ENCODE measurements at regions not wholly inside any gene's neighbourhood (a gene's known extent, or its start where the extent isn't known, plus 50 kb on each side); places are given as distances from the start of the nearest gene placed in this dataset.

DNA sequence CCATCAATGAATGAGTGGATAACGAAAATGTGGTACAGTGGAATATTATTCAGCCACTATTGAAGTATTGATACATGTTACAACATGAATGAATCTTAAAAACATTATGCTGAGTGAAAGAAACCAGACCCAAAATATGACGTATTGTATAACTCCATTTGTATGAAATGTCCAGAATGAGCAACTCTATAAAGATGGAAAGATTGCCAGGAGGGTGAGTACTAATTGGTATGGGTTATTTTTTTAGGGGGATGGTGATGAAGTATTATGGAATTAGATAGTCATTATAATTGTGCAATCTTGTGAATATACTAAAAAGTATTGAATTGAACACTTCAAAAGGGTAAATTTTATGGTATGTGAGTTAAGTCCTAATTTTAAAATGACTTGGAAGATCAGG is 278.6 kb downstream of the SIPA1L2 start:
- Histone ChIP-seq H3K4me1 (replicated peaks in 1 of 2; ENCODE audit: control insufficient read depth in 2 of 2, insufficient read depth in 2 of 2, low read length in 2 of 2) (no peaks in the 10 kb centered on the region), H3K9me3 (replicated peaks; ENCODE audit: control insufficient read depth, insufficient read depth, low read depth, low read length) (no peaks in the 10 kb centered on the region), H4K20me1 (replicated peaks; ENCODE audit: control insufficient read depth, insufficient read depth, low read length) (no peaks in the 10 kb centered on the region), H3K4me3 (no peak overlapping the region), H2AFZ (ENCODE audit: low read depth, low read length) (no peak overlapping the region), H3K4me2 (ENCODE audit: insufficient read depth, low read length) (no peak overlapping the region), H3K79me2 (ENCODE audit: control insufficient read depth, insufficient read depth, low read length) (no peaks in the 10 kb centered on the region), H3K27me3 (ENCODE audit: control insufficient read depth in 2 of 2, insufficient read depth in 2 of 2, low read length in 2 of 2) (no peaks in the 10 kb centered on the region), H3K9me1 (ENCODE audit: control insufficient read depth, insufficient read depth, low read length) (no peaks in the 10 kb centered on the region), H3K36me3 (ENCODE audit: control insufficient read depth, insufficient read depth, low read length) (no peaks in the 10 kb centered on the region), H3K27ac (ENCODE audit: extremely low read depth, low read depth, low read length) (no peak overlapping the region), H3K9ac (ENCODE audit: insufficient read depth in 1 of 2, low read depth in 2 of 2, low read length in 2 of 2) (no peak overlapping the region)
- WGBS (ENCODE audit: insufficient coverage, low coverage, missing lambda C conversion rate): 0% methylated on average over 2 of the region's 2 CpGs
- CTCF ChIA-PET (ENCODE audit: low intra/inter-chr PET ratio): no interaction called here
- FAIRE-seq: no peak
- DNase-seq (ENCODE audit: extremely low read depth in 1 of 4, low spot score in 3 of 4): no peak
- POLR2A ChIA-PET: no interaction called here
- BruUV-seq (replicated peaks): no TSS peak
- in situ Hi-C loops (cut with MboI) (no loop called here), intact Hi-C loops (cut with micrococcal nuclease) (no loop called here)
- no peak for TF ChIP-seq CEBPG (CRISPR knock-in tag; IDR thresholded peaks at IDR 0.05)
- TF ChIP-seq CEBPG (tag; conservative IDR thresholded peaks at IDR 0.05 in 1 of 2, IDR thresholded peaks at IDR 0.05 in 1 of 2): 0 out of 4 replicates have a peak, but pooled peaks of 1 of the 2 experiments have one; percentile 17
- no peak for TF ChIP-seq SUPT5H (IDR thresholded peaks at IDR 0.05)
- ATAC-seq: no peak

DNA sequence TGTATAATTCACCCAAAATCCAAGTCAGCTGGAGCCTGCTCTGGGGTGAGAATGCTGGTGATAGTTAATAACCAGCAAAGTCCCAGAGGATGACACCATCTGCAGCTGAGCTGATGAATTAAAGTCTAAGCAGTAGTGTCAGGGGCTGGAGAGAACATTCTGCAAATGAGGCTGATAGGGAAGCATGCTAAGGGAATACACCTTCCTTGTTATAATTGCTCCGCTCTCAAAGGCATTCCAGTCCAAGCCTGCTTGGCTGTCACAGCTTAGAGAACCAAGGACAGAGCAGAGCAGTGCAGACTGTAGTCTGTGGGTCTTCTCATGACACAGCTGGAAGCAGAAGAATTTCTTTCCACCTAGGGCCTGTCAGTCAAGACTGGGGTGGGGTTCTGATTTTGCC is 283.1 kb downstream of the SIPA1L2 start:
- H3K9me3 ChIP-seq (replicated peaks; ENCODE audit: control insufficient read depth, insufficient read depth, low read depth, low read length): 0 out of 2 replicates have a peak, but pooled peaks cover 2% of the 10 kb centered on the region
- H2AFZ ChIP-seq (ENCODE audit: low read depth, low read length): no peak overlapping the region
- ChIA-PET POLR2A (no interaction called here), CTCF (ENCODE audit: low intra/inter-chr PET ratio) (no interaction called here)
- no peak overlapping the region for H3K4me2 ChIP-seq (ENCODE audit: insufficient read depth, low read length)
- intact Hi-C loops (cut with micrococcal nuclease): no loop called here
- no peaks in the 10 kb centered on the region for H3K36me3 ChIP-seq (ENCODE audit: control insufficient read depth, insufficient read depth, low read length)
- H3K9me1 ChIP-seq (ENCODE audit: control insufficient read depth, insufficient read depth, low read length): no peaks in the 10 kb centered on the region
- no peaks in the 10 kb centered on the region for H3K4me1 ChIP-seq (replicated peaks in 1 of 2; ENCODE audit: control insufficient read depth in 2 of 2, insufficient read depth in 2 of 2, low read length in 2 of 2)
- in situ Hi-C loops (cut with MboI): no loop called here
- no TSS peak for BruUV-seq (replicated peaks)
- H3K27me3 ChIP-seq (ENCODE audit: control insufficient read depth in 2 of 2, insufficient read depth in 2 of 2, low read length in 2 of 2): no peaks in the 10 kb centered on the region
- no peak overlapping the region for H3K9ac ChIP-seq (ENCODE audit: insufficient read depth in 1 of 2, low read depth in 2 of 2, low read length in 2 of 2)
- WGBS (ENCODE audit: insufficient coverage, low coverage, missing lambda C conversion rate): 0% methylated on average over 1 of the region's 1 CpG
- no peak overlapping the region for H3K4me3 ChIP-seq
- H3K79me2 ChIP-seq (ENCODE audit: control insufficient read depth, insufficient read depth, low read length): no peaks in the 10 kb centered on the region
- no peak for ATAC-seq
- no peak for DNase-seq (ENCODE audit: extremely low read depth in 1 of 4, low spot score in 3 of 4)
- no peaks in the 10 kb centered on the region for H4K20me1 ChIP-seq (replicated peaks; ENCODE audit: control insufficient read depth, insufficient read depth, low read length)
- no peak for FAIRE-seq
- no peak overlapping the region for H3K27ac ChIP-seq (ENCODE audit: extremely low read depth, low read depth, low read length)
- TF ChIP-seq, protein P1, sequence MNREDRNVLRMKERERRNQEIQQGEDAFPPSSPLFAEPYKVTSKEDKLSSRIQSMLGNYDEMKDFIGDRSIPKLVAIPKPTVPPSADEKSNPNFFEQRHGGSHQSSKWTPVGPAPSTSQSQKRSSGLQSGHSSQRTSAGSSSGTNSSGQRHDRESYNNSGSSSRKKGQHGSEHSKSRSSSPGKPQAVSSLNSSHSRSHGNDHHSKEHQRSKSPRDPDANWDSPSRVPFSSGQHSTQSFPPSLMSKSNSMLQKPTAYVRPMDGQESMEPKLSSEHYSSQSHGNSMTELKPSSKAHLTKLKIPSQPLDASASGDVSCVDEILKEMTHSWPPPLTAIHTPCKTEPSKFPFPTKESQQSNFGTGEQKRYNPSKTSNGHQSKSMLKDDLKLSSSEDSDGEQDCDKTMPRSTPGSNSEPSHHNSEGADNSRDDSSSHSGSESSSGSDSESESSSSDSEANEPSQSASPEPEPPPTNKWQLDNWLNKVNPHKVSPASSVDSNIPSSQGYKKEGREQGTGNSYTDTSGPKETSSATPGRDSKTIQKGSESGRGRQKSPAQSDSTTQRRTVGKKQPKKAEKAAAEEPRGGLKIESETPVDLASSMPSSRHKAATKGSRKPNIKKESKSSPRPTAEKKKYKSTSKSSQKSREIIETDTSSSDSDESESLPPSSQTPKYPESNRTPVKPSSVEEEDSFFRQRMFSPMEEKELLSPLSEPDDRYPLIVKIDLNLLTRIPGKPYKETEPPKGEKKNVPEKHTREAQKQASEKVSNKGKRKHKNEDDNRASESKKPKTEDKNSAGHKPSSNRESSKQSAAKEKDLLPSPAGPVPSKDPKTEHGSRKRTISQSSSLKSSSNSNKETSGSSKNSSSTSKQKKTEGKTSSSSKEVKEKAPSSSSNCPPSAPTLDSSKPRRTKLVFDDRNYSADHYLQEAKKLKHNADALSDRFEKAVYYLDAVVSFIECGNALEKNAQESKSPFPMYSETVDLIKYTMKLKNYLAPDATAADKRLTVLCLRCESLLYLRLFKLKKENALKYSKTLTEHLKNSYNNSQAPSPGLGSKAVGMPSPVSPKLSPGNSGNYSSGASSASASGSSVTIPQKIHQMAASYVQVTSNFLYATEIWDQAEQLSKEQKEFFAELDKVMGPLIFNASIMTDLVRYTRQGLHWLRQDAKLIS (CRISPR knock-in tag; IDR thresholded peaks at IDR 0.05): no peak
- TF ChIP-seq, protein P2, sequence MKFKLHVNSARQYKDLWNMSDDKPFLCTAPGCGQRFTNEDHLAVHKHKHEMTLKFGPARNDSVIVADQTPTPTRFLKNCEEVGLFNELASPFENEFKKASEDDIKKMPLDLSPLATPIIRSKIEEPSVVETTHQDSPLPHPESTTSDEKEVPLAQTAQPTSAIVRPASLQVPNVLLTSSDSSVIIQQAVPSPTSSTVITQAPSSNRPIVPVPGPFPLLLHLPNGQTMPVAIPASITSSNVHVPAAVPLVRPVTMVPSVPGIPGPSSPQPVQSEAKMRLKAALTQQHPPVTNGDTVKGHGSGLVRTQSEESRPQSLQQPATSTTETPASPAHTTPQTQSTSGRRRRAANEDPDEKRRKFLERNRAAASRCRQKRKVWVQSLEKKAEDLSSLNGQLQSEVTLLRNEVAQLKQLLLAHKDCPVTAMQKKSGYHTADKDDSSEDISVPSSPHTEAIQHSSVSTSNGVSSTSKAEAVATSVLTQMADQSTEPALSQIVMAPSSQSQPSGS (CRISPR knock-in tag; IDR thresholded peaks at IDR 0.05): no peak
- TF ChIP-seq, protein P3, sequence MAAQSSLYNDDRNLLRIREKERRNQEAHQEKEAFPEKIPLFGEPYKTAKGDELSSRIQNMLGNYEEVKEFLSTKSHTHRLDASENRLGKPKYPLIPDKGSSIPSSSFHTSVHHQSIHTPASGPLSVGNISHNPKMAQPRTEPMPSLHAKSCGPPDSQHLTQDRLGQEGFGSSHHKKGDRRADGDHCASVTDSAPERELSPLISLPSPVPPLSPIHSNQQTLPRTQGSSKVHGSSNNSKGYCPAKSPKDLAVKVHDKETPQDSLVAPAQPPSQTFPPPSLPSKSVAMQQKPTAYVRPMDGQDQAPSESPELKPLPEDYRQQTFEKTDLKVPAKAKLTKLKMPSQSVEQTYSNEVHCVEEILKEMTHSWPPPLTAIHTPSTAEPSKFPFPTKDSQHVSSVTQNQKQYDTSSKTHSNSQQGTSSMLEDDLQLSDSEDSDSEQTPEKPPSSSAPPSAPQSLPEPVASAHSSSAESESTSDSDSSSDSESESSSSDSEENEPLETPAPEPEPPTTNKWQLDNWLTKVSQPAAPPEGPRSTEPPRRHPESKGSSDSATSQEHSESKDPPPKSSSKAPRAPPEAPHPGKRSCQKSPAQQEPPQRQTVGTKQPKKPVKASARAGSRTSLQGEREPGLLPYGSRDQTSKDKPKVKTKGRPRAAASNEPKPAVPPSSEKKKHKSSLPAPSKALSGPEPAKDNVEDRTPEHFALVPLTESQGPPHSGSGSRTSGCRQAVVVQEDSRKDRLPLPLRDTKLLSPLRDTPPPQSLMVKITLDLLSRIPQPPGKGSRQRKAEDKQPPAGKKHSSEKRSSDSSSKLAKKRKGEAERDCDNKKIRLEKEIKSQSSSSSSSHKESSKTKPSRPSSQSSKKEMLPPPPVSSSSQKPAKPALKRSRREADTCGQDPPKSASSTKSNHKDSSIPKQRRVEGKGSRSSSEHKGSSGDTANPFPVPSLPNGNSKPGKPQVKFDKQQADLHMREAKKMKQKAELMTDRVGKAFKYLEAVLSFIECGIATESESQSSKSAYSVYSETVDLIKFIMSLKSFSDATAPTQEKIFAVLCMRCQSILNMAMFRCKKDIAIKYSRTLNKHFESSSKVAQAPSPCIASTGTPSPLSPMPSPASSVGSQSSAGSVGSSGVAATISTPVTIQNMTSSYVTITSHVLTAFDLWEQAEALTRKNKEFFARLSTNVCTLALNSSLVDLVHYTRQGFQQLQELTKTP (IDR thresholded peaks at IDR 0.05; ENCODE audit: low read depth in 1 of 2, partially characterized antibody in 2 of 2): no peak
- no peak for TF ChIP-seq SMAD2 (IDR thresholded peaks at IDR 0.05; ENCODE audit: low read depth, low read length)

Data from K562 (cell line).